Right cardiac atrium (tissue), 5 donors: ENCODE measurements at regions not wholly inside any gene's neighbourhood (a gene's known extent, or its start where the extent isn't known, plus 50 kb on each side); places are given as distances from the start of the nearest gene placed in this dataset.
A peak's percentile ranks its signal among the peaks of the same experiment; 100 is the strongest.
"Not testable (repeated sequence)": the region's sequence is repeated elsewhere in the genome, so short reads cannot be mapped to it uniquely, and the experiment has no call there.

Experiments
- ATAC-seq, 2 donors: fragments of 200-7000 bp; cut with Tn5 transposase; one replicate each; pipeline versions ENCODE4 v1.8.0 to v1.9.1; 2020; ENCODE audit warnings: moderate library complexity in 2 of 2, mild to moderate bottlenecking in 1 of 2
- DNase-seq, 3 donors: peaks; one replicate each; pipeline ENCODE4 v3.0.0-alpha.2; 2020
- H3K27ac ChIP-seq: one replicate; pipeline ENCODE4 v1.5.1; 2013; ENCODE audit warnings: mild to moderate bottlenecking, low read length, control low read depth, moderate library complexity
- H3K27me3 ChIP-seq: one replicate; pipeline ENCODE4 v1.6.1; 2013; ENCODE audit not compliant: control insufficient read depth, insufficient read depth
- H3K4me1 ChIP-seq: one replicate; pipeline ENCODE4 v1.6.1; 2013; ENCODE audit warnings: low read length; ENCODE audit not compliant: control insufficient read depth, insufficient read depth
- H3K4me3 ChIP-seq: one replicate; pipeline ENCODE4 v1.5.1; 2013; ENCODE audit warnings: low read length, control low read depth
- H3K9me3 ChIP-seq: one replicate; pipeline ENCODE4 v1.6.1; 2013; ENCODE audit warnings: low read length; ENCODE audit not compliant: control insufficient read depth
- WGBS: extraction: QIAGEN DNeasy Blood & Tissue Kit; methylation state at CpG from one replicate; pipeline ENCODE4 v1.1.7; 2013; 5-methylcytosine and 5-hydroxymethylcytosine counted together
- intact Hi-C, 4 donors: fragments of 100-400 bp; cut with DNase I; formaldehyde crosslinking; loops; one replicate each; pipeline versions ENCODE4 v1.11.0 to v1.14.0; 2022 to 2023
- donor health status: healthy with polysubstance abuse.
- donor health status: DM: no; HTN: yes; CAD: no.
- donor health status: DM: no; HTN: no; CAD: no.
- donor health status: DM: no; HTN: yes; CAD: no; lungs with severe emphysema.
- donor health status: DM: yes; HTN: yes; CAD: no.

GRCh38 chr9:117815315-117815714, 111.1 kb downstream of the TLR4 start:
- ATAC-seq (no peak), DNase-seq (no peak)
- intact Hi-C loops: no loop called here

GRCh38 chr9:117815948-117816347, 111.7 kb downstream of the TLR4 start:
- H3K4me1 ChIP-seq: no peaks in the 10 kb centered on the region
- WGBS: 78% methylated on average over 3 of the region's 3 CpGs
- DNase-seq: no peak
- no peaks in the 10 kb centered on the region for H3K27me3 ChIP-seq
- intact Hi-C loops: no loop called here
- H3K27ac ChIP-seq: no peak overlapping the region
- H3K9me3 ChIP-seq: no peaks in the 10 kb centered on the region
- no peak overlapping the region for H3K4me3 ChIP-seq
- ATAC-seq: no peak

More at GRCh38 chr9:117815315-117815714, 111.1 kb downstream of the TLR4 start:
- Histone ChIP-seq H3K27ac (no peak overlapping the region), H3K9me3 (no peaks in the 10 kb centered on the region), H3K4me1 (no peaks in the 10 kb centered on the region), H3K27me3 (no peaks in the 10 kb centered on the region), H3K4me3 (no peak overlapping the region)
- 71% methylated on average over 5 of the region's 5 CpGs for WGBS

GRCh38 chr9:117821954-117822353, 117.8 kb downstream of the TLR4 start:
- DNase-seq: no peak
- Histone ChIP-seq H3K9me3 (no peaks in the 10 kb centered on the region), H3K27ac (no peak overlapping the region), H3K4me1 (no peaks in the 10 kb centered on the region), H3K27me3 (no peaks in the 10 kb centered on the region), H3K4me3 (no peak overlapping the region)
- no peak for ATAC-seq
- intact Hi-C loops: no loop called here
- 66% methylated on average over 2 of the region's 2 CpGs for WGBS

DNA sequence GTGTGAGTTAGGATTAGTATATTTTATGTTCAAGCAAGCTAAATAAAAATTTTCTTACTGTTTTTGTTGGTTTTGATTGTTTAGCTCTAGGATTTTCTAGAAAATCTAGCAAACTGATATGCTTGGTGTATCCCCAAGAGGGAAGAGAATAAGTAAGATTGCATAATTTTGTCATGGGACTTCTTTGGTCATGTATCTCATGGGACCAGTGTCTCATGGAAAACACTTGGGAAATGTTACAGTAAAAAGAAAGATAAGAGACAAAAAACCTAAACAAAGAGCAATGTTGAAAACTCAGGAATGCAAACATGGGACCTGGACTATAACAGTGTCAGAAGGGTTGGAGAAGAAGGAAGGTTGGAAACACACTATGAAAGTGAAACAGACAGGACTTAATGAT, 119.4 kb downstream of the TLR4 start:
- no peaks in the 10 kb centered on the region for H3K9me3 ChIP-seq
- no peak overlapping the region for H3K4me3 ChIP-seq
- no peaks in the 10 kb centered on the region for H3K4me1 ChIP-seq
- H3K27ac ChIP-seq: no peak overlapping the region
- intact Hi-C loops: no loop called here
- no peaks in the 10 kb centered on the region for H3K27me3 ChIP-seq
- DNase-seq (no peak), ATAC-seq (no peak)

DNA sequence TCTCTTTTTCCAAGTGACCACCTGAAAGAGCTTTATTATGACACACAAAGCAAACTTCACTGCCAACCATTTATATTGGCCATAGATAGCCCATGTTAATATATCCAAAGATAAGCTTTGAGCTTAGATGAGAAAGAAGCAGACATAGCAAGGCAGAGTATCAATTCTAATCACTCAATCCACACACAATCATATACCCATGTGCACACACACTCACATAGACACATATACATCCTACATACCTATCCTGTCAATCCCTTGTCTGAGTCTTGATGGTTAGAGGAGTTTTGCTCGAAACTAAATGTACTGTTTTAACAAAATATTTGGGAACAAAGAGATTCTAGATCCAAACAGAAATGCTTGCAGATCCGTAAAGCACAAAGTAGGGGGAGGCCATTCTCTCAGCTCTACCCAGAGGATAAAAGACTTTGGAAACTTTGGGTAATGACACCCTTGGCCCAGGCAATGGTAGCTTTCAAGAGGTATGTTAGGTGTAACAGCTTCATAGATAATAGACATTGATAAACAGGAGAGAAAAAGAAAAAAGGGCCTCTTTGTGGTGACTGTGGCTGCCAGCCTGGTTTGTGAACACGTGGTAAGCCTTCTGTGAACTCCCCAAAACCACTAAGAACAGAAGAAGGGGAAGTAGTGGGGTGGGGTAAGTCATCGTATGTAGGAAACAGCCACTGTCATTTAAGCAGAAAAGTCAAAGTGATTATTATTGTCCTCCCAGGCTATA, 121.6 kb downstream of the TLR4 start:
- ATAC-seq: peak in 1 of 2 donors; percentile 41
- 45% methylated on average over 4 of the region's 4 CpGs for WGBS

DNA sequence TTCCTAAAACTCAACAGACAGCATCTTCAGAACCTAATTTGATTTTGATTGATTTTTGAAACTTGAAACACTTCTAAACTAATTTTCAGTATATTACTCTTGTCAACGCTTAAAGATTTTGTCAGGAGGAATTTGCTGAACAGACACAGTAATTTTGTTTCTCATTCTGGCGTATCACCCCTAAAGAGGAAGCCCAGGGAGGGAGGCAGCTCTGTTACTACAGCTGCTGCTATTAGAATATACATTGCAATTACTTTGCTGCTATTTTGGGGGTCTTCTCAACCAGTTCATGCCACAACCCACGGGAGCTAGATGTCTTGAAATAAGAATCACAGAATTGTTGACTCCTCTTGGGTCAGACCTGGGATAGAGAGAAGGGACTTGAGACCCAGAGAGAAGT, 122.6 kb downstream of the TLR4 start:
- Histone ChIP-seq H3K4me1 (no peaks in the 10 kb centered on the region), H3K9me3 (no peaks in the 10 kb centered on the region), H3K27ac (no peak overlapping the region), H3K27me3 (no peaks in the 10 kb centered on the region), H3K4me3 (no peak overlapping the region)
- intact Hi-C loops: no loop called here
- DNase-seq: no peak
- 63% methylated on average over 3 of the region's 3 CpGs for WGBS
- ATAC-seq: no peak

More for the DNA sequence above, 121.6 kb downstream of the TLR4 start:
- H3K27ac ChIP-seq: no peak overlapping the region
- no peaks in the 10 kb centered on the region for H3K4me1 ChIP-seq
- intact Hi-C loops: no loop called here
- H3K4me3 ChIP-seq: no peak overlapping the region
- no peaks in the 10 kb centered on the region for H3K27me3 ChIP-seq
- DNase-seq: no peak
- no peaks in the 10 kb centered on the region for H3K9me3 ChIP-seq

- intact Hi-C loops: no loop called here
- whole genome bisulfite sequencing: 74% methylated on average over 7 of the region's 7 CpGs
- H3K27ac ChIP-seq: no peak overlapping the region
- H3K4me3 ChIP-seq: no peak overlapping the region
- H3K9me3 ChIP-seq: no peaks in the 10 kb centered on the region
- no peaks in the 10 kb centered on the region for H3K4me1 ChIP-seq
- H3K27me3 ChIP-seq: no peaks in the 10 kb centered on the region
- DNase-seq (no peak), ATAC-seq (no peak)
Measured at GRCh38 chr9:117827456-117827855, 123.3 kb downstream of the TLR4 start.

DNA sequence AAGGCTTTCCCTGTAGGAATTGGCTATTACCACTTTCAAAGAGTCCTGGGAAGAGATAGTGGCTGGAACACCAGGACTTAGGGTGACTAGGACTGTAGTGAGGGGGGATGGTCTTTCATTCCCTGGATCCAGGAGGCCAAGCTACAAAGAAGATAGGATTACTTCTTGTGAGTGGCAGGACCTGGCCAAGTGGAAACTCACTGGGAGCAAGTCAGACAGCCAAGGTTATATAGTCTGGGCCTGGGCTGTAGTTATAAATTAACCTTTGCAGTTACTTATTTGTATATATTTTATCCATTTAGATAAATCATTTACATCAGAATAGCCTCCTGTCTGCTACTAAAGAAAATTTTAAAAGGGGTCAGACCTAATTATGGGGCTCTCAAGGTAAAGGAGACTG, 124.3 kb downstream of the TLR4 start:
- no peak for ATAC-seq
- intact Hi-C loops: no loop called here

GRCh38 chr9:117835798-117836197, 131.6 kb downstream of the TLR4 start:
- H3K27ac ChIP-seq: no peak overlapping the region
- intact Hi-C loops: no loop called here
- WGBS: 99% methylated on average over 1 of the region's 1 CpG
- H3K27me3 ChIP-seq: no peaks in the 10 kb centered on the region
- no peak overlapping the region for H3K4me3 ChIP-seq
- no peak for DNase-seq
- no peaks in the 10 kb centered on the region for H3K4me1 ChIP-seq
- no peak for ATAC-seq
- H3K9me3 ChIP-seq: no peaks in the 10 kb centered on the region

More for the DNA sequence above, 124.3 kb downstream of the TLR4 start:
- H3K27ac ChIP-seq: no peak overlapping the region
- H3K4me1 ChIP-seq: no peaks in the 10 kb centered on the region
- no peak for DNase-seq
- H3K9me3 ChIP-seq: no peaks in the 10 kb centered on the region
- no peaks in the 10 kb centered on the region for H3K27me3 ChIP-seq
- H3K4me3 ChIP-seq: no peak overlapping the region

GRCh38 chr9:117839862-117840261, 135.7 kb downstream of the TLR4 start:
- Histone ChIP-seq H3K4me1 (no peaks in the 10 kb centered on the region), H3K9me3 (no peaks in the 10 kb centered on the region), H3K27ac (no peak overlapping the region), H3K27me3 (no peaks in the 10 kb centered on the region), H3K4me3 (no peak overlapping the region)
- intact Hi-C loops: no loop called here
- ATAC-seq (no peak), DNase-seq (no peak)
- 64% methylated on average over 2 of the region's 2 CpGs for WGBS

DNA sequence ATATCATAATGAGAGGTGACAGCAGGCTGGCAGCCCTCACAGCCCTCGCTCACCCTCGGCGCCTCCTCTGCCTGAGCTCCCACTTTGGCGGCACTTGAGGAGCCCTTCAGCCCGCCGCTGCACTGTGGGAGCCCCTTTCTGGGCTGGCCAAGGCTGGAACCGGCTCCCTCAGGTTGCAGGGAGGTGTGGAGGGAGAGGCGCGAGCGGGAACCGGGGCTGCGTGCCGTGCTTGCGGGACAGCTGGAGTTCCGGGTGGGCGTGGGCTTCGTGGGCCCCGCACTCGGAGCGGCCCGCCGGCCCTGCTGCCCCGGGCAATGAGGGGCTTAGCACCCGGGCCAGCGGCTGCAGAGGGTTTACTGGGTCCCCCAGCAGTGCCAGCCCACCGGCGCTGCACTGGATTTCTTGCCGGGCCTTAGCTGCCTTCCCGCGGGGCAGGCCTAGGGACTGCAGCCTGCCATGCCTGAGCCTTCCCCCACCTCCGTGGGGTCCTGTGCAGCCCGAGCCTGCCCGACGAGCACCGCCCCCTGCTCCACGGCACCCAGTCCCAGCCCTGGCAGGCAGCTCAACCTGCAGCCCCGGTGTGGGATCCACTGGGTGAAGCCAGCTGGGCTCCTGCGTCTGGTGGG, 147.7 kb downstream of the TLR4 start:
- H3K4me3 ChIP-seq, H3K27me3 ChIP-seq, H3K9me3 ChIP-seq, H3K27ac ChIP-seq, H3K4me1 ChIP-seq, intact Hi-C loops, ATAC-seq: not testable (repeated sequence)
- WGBS: 85% methylated on average over 38 of the region's 38 CpGs
- DNase-seq: peak in 1 of 3 donors; percentile 43
